ENCODE measurements at regions not wholly inside any gene's neighbourhood (a gene's known extent, or its start where the extent isn't known, plus 50 kb on each side); places are given as distances from the start of the nearest gene placed in this dataset.

DNA sequence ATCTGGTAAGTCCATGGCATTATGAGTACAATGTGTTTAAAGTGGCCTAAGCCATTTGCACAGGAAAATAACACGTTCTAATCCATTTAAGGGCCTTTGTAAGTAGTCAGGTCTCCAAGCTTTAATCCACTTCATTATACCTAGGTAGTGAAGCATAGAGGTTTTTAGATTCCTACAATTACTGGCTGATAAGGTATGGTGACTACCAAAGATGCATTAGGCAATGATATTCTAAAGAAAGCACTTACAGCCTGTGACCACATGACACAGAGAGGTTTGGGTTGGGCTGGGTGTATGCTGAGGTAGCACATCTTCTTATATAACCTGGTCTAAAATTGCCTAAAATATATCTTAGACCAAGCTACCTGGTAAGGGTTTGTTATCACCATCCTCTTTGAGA lies 504.4 kb downstream of the TFAP2B start:
- POLR2A ChIA-PET: no interaction called here
- DNase-seq: no peak
- H3K4me1 Mint-ChIP-seq: no peaks in the 10 kb centered on the region
- no peaks in the 10 kb centered on the region for H3K27me3 Mint-ChIP-seq
- no peak overlapping the region for H3K27ac Mint-ChIP-seq
- H3K9me3 Mint-ChIP-seq: no peaks in the 10 kb centered on the region
- CTCF ChIA-PET: no interaction called here
- no peaks in the 10 kb centered on the region for H3K36me3 Mint-ChIP-seq (ENCODE audit: low read depth)
- no peak overlapping the region for H3K4me3 Mint-ChIP-seq

DNA sequence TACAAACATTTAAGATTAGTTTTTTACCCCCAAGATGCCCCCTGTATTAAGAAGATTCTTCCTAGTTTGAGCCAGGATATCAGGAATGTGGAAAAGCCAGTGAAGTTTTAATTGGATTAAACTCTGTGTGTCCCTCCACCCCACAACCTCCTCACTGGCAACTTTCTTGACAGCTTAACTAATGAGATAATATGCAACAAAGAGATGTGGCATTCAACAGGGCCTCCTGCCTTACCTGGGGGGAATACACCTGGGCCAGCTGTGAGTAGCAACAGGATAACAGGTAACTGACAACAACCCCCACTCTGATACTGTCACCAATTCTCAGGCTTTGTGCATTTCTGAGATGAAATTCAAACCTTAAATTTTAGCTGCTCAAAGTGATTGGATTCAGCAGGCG lies 512.3 kb downstream of the TFAP2B start:
- Mint-ChIP-seq H3K4me3 (no peak overlapping the region), H3K27ac (no peak overlapping the region), H3K36me3 (ENCODE audit: low read depth) (no peaks in the 10 kb centered on the region), H3K27me3 (no peaks in the 10 kb centered on the region), H3K9me3 (no peaks in the 10 kb centered on the region), H3K4me1 (no peaks in the 10 kb centered on the region)
- no peak for DNase-seq
- ChIA-PET CTCF (no interaction called here), POLR2A (no interaction called here)

DNA sequence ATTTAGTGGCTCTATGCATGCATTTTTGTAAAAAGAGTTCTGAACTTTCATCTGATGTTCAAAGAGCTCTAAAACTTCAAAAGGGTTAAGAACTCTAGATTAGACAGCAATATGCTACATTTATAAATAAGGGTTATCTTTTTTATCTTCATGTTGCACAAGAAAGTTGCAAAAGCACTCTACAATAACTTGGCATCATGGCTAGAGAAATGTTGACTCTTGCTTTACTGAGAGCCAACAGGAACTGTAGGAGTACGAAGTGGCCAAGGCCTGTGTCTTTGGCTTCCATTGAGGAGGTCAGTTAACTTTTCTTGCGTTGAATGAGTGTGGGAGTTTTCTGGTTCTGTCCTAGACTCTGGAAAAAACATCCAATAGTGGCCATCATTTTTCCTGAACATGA lies 516.9 kb downstream of the TFAP2B start:
- Mint-ChIP-seq H3K9me3 (no peaks in the 10 kb centered on the region), H3K27me3 (no peaks in the 10 kb centered on the region), H3K4me3 (no peak overlapping the region), H3K27ac (no peak overlapping the region), H3K4me1 (no peaks in the 10 kb centered on the region), H3K36me3 (ENCODE audit: low read depth) (no peaks in the 10 kb centered on the region)
- ChIA-PET POLR2A (no interaction called here), CTCF (no interaction called here)
- no peak for DNase-seq

DNA sequence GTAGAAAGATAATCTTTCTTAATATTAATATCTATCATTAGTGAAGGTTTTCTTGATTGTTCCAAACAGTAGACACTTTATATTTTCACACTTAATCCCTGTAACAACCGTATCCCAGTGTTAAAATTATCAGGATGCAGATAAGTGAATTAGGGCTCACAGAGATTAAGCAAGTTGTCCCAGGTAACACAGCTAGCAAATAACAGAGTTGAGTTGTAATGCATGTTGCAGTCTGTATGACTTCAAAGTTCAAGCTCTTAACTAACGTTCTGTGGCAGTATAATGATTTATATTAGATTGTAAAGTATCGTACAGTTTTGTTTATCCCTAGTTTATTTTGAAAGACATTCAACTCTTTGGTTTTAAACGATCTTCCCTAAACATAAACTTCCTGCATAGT lies 517.5 kb downstream of the TFAP2B start:
- H3K4me3 Mint-ChIP-seq: no peak overlapping the region
- no peaks in the 10 kb centered on the region for H3K36me3 Mint-ChIP-seq (ENCODE audit: low read depth)
- DNase-seq: no peak
- no peaks in the 10 kb centered on the region for H3K4me1 Mint-ChIP-seq
- no peaks in the 10 kb centered on the region for H3K9me3 Mint-ChIP-seq
- CTCF ChIA-PET: no interaction called here
- POLR2A ChIA-PET: no interaction called here
- H3K27ac Mint-ChIP-seq: no peak overlapping the region
- no peaks in the 10 kb centered on the region for H3K27me3 Mint-ChIP-seq

DNA sequence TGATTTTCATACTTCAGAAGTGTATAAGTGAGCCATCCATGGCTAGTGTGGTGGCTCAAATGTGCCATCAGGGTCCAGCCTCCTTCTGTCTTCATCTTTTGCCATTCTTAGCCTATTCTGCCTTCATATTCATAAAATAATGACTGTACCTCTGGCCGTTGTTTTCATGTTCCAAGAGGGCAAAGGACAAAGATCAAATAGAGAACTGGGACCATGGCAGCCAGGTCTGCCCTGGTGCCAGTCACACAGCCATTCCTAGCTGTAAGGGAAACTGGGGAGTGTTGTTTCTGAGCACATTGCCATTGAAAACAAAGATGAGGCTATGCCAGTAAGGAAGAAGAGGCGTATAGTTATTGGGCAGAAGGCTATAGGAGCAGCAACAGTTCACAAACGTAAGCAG lies 518.6 kb downstream of the TFAP2B start:
- ChIA-PET POLR2A (no interaction called here), CTCF (no interaction called here)
- Mint-ChIP-seq H3K4me1 (no peaks in the 10 kb centered on the region), H3K27me3 (no peaks in the 10 kb centered on the region), H3K4me3 (no peak overlapping the region), H3K36me3 (ENCODE audit: low read depth) (no peaks in the 10 kb centered on the region), H3K9me3 (no peaks in the 10 kb centered on the region), H3K27ac (no peak overlapping the region)
- DNase-seq: no peak

DNA sequence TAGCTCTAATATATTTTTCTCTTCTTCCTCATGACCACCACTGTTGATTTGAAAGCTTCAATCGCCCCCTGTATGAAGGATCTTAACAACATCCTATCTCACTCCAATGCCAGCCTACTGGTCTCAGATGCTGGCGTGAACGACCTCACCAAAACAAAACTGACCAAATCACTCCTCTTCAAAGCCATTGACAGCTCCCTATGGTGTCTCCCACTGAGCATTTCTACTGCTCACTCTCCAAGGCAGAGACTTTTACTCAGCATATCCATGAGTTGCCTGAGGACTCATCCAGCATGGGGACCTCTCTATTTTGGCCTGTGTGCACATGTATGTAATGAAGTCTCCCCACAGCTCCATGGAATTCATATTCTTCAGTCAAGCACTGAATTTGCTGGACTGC lies 520.4 kb downstream of the TFAP2B start:
- no peaks in the 10 kb centered on the region for H3K9me3 Mint-ChIP-seq
- H3K4me3 Mint-ChIP-seq: no peak overlapping the region
- H3K27ac Mint-ChIP-seq: no peak overlapping the region
- ChIA-PET CTCF (no interaction called here), POLR2A (no interaction called here)
- H3K4me1 Mint-ChIP-seq: no peaks in the 10 kb centered on the region
- no peak for DNase-seq
- H3K36me3 Mint-ChIP-seq (ENCODE audit: low read depth): no peaks in the 10 kb centered on the region
- no peaks in the 10 kb centered on the region for H3K27me3 Mint-ChIP-seq

DNA sequence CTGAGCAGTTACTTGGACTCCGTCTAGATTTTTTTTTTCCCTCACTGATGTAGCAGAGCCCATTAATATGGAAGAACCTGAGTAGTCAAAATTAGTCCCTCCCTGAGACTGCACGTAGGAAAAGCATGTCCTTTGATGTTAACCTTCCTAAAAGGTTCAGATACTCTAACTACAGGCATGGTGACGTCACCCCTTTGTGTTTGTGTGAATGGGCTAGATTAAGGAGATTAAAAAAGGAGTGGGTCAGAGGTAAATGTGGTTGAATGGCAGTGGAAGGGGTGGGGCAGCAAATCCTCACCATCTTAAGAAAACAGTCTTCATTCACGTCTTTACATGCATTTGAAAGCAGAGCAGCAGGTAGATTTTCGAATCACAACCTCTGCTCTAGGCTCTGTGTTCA lies 521.1 kb downstream of the TFAP2B start:
- CTCF ChIA-PET: no interaction called here
- H3K9me3 Mint-ChIP-seq: no peaks in the 10 kb centered on the region

DNA sequence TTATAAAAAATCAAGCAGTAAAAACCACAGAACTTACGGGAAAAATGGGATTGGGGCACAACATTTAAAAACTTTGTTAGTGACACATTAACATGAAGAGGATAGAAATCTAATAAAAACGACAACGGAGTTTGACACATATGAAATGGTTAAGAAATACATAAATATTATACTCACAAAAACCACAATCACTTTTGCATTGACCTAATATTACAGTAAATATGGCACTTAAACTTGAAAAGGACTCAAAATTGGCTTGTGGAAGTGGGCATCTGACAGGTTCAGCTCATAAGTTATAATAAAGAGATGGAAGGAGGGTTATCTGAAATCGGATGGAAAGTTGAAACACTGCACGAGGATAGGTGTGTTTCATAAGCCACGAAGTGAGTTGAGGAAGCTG lies 523.7 kb downstream of the TFAP2B start:
- Mint-ChIP-seq H3K27me3 (no peaks in the 10 kb centered on the region), H3K9me3 (no peaks in the 10 kb centered on the region), H3K4me1 (no peaks in the 10 kb centered on the region), H3K4me3 (no peak overlapping the region), H3K27ac (no peak overlapping the region), H3K36me3 (ENCODE audit: low read depth) (no peaks in the 10 kb centered on the region)
- ChIA-PET CTCF (no interaction called here), POLR2A (no interaction called here)
- DNase-seq: no peak

More for the DNA sequence above, 521.1 kb downstream of the TFAP2B start:
- no peaks in the 10 kb centered on the region for H3K4me1 Mint-ChIP-seq
- H3K36me3 Mint-ChIP-seq (ENCODE audit: low read depth): no peaks in the 10 kb centered on the region
- POLR2A ChIA-PET: no interaction called here
- H3K4me3 Mint-ChIP-seq: no peak overlapping the region
- no peak for DNase-seq
- H3K27ac Mint-ChIP-seq: no peak overlapping the region
- no peaks in the 10 kb centered on the region for H3K27me3 Mint-ChIP-seq

DNA sequence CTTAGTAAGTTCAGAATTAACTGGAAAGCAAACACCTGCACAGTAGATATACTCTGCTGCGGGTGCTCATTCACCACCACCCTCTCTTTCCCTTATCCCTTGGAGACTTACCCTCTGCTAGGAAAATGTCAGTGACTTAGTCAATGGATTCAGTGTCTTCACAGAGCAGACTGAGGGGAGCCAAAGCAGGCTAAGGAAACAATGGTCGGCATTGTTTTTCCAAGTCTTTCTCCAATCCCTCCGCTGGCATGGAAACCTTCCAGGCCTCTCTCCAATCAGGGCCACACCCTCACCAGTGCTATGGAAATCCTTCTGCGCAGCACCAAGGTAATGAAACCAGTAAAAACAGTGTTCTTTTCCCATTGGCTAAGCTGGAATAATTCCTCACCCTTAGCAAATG lies 531.2 kb downstream of the TFAP2B start:
- Mint-ChIP-seq H3K4me3 (no peak overlapping the region), H3K4me1 (no peaks in the 10 kb centered on the region), H3K27ac (no peak overlapping the region), H3K36me3 (ENCODE audit: low read depth) (no peaks in the 10 kb centered on the region), H3K9me3 (no peaks in the 10 kb centered on the region), H3K27me3 (no peaks in the 10 kb centered on the region)
- CTCF ChIA-PET: no interaction called here
- DNase-seq: no peak
- POLR2A ChIA-PET: no interaction called here

DNA sequence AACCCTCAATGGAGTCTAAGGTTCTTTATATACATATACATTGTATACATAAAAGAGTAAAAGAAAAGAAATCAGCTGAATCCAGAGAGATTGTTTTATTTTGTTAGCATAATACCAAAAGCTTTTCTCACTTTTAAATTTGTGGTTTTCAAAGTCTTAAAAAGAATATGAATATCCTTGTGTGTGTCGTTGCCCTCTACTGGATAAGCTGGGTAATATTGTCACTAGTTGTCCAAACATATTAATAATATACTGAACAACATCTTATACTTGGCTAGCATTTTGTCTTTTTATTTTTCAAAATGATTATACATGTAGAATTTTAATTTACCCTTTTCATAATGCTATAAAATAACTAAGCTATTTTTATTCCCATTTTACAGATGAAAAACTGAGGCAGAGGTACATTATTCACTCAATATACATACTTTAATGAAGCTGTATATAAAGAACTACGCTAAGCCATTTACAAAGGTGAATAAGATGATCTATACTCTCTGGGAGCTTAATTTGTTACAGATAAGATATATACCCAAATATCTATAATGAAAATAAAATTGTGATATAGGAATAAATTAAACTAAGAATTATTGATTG lies 531.7 kb downstream of the TFAP2B start:
- H3K27ac Mint-ChIP-seq: no peak overlapping the region
- H3K4me1 Mint-ChIP-seq: no peaks in the 10 kb centered on the region
- no peak overlapping the region for H3K4me3 Mint-ChIP-seq
- DNase-seq: no peak
- H3K9me3 Mint-ChIP-seq: no peaks in the 10 kb centered on the region
- no peaks in the 10 kb centered on the region for H3K36me3 Mint-ChIP-seq (ENCODE audit: low read depth)
- CTCF ChIA-PET: no interaction called here
- no peaks in the 10 kb centered on the region for H3K27me3 Mint-ChIP-seq
- POLR2A ChIA-PET: no interaction called here

DNA sequence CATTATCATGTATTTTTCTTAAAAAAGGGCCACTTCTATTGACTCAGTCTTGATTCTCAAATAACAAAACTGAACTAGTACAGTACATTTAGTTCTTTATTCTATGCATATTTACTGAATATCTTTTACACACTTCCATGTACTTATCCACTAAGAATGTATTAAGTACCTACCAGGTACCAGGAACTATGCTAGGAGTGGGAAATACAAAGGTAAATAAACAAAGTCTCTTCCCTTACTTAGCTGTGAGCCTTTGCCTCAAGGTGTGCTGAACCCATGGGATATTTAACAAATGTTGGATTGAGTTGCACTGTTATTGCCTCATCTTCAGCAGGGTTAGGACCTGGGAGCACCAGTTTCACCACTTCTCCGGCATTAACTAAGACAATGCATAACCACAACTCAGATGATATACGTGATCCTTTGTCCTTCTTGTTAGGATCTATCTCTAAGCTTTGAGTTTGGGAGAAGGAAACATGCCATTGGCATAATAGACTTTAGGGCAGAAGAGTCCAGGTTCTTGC lies 533.9 kb downstream of the TFAP2B start:
- Mint-ChIP-seq H3K4me3 (no peak overlapping the region), H3K9me3 (no peaks in the 10 kb centered on the region), H3K36me3 (ENCODE audit: low read depth) (no peaks in the 10 kb centered on the region), H3K4me1 (no peaks in the 10 kb centered on the region), H3K27me3 (no peaks in the 10 kb centered on the region), H3K27ac (no peak overlapping the region)
- ChIA-PET CTCF (no interaction called here), POLR2A (no interaction called here)
- no peak for DNase-seq

DNA sequence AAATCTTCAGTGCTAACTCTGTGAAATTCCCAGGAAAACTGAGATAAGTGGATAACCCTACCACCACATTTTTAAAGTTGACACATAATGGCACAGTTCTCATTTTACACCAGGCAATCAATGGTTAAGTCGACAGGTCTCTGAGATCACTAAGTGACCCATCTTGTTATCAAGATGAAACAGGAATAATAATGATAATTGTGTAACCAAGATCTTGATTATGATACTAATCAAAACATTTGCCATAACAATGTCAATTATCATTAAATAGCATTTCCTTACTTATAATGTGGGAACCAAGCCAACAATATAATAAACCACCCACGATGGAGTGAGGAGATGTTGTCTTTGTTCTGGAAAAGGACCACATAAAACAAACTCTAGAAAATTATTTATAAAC lies 541.6 kb downstream of the TFAP2B start:
- no peaks in the 10 kb centered on the region for H3K9me3 Mint-ChIP-seq
- no peaks in the 10 kb centered on the region for H3K4me1 Mint-ChIP-seq
- H3K27me3 Mint-ChIP-seq: no peaks in the 10 kb centered on the region
- ChIA-PET POLR2A (no interaction called here), CTCF (no interaction called here)
- DNase-seq: no peak
- no peaks in the 10 kb centered on the region for H3K36me3 Mint-ChIP-seq (ENCODE audit: low read depth)
- no peak overlapping the region for H3K4me3 Mint-ChIP-seq
- no peak overlapping the region for H3K27ac Mint-ChIP-seq

DNA sequence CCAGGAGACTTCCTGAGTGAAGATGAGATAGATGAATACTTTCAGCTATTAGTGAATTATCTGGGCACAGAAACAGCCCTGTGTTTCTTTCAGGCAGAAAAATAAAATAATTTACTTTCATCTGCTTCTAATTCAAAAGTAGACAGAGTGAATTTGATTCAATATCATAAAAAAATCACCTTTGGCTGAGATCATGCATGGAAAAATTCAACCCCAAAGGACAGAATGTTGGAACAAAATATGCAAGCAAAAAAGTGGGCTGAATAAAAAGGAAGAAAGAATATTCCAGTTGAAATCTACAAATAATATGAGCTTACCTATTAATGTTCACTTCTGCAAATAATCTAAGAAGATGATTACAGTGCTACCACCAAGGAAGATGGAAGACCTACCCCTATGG lies 546.9 kb downstream of the TFAP2B start:
- DNase-seq: no peak
- Mint-ChIP-seq H3K27ac (no peak overlapping the region), H3K36me3 (ENCODE audit: low read depth) (no peaks in the 10 kb centered on the region), H3K27me3 (no peaks in the 10 kb centered on the region), H3K4me1 (no peaks in the 10 kb centered on the region), H3K4me3 (no peak overlapping the region), H3K9me3 (no peaks in the 10 kb centered on the region)
- ChIA-PET POLR2A (no interaction called here), CTCF (interaction anchor here (0.8 to 0.9 kb wide), 2 partner anchors 10 to 21 kb away, joined by 3 to 4 read pairs; no protein-coding TSS in a partner anchor)

DNA sequence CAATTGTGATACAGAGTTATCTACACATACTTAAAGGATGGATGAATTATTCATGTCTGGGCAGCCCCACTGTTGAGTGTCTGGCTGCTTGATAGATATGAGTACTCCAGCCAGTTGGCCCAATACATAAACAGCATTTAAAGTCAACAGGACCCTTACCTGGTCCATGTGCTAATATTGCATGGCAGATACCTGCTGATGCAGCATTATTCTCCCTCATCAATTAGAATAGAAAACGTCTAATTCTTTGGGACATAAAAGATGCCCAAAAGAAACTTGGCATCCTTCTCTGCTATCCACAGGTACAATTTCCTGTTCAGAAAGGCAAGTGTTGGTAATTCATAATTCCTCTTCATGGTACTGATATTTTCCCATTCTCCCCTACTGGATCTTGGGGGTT lies 550.8 kb downstream of the TFAP2B start:
- no peaks in the 10 kb centered on the region for H3K9me3 Mint-ChIP-seq
- no peaks in the 10 kb centered on the region for H3K36me3 Mint-ChIP-seq (ENCODE audit: low read depth)
- no peaks in the 10 kb centered on the region for H3K4me1 Mint-ChIP-seq
- ChIA-PET CTCF (no interaction called here), POLR2A (no interaction called here)
- H3K27ac Mint-ChIP-seq: no peak overlapping the region
- no peak for DNase-seq
- no peak overlapping the region for H3K4me3 Mint-ChIP-seq
- no peaks in the 10 kb centered on the region for H3K27me3 Mint-ChIP-seq

All from activated CD4-positive, alpha-beta T cell treated with anti-CD3 and anti-CD28 coated beads, Interleukin-2, amount 10 ng/mL, durations not matched to agents 7 days and 5 days (primary cell).